Activated naive CD4-positive, alpha-beta T cell treated with anti-CD3 and anti-CD28 coated beads, Interleukin-2, amount 50 U/mL, for 16 hours (primary cell): ENCODE measurements at regions not wholly inside any gene's neighbourhood (a gene's known extent, or its start where the extent isn't known, plus 50 kb on each side); places are given as distances from the start of the nearest gene placed in this dataset.

Experiments used
- DNase-seq: peaks from one replicate; pipeline ENCODE4 v3.0.0-alpha.2; 2020

DNA sequence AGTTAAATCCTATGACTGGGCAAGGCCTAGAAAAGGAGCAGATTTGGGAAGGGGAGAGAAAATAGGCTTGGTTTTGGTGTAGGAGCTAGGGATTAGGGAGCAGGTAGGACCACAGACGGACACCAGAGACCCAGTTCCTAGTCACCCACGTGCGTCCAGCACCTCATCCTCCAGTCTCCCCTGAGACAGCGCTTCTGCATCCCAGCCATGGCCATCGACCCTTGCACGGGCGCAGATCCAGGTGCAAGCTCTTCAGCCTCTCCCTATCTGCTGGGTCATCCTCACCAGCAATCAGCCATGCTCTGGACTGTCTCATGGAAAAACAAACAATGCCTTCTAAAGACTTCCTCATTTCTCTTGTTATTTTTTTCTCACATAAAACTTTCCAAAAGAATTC is 246.8 kb upstream of the RAB6C start:
- DNase-seq, result no peak

DNA sequence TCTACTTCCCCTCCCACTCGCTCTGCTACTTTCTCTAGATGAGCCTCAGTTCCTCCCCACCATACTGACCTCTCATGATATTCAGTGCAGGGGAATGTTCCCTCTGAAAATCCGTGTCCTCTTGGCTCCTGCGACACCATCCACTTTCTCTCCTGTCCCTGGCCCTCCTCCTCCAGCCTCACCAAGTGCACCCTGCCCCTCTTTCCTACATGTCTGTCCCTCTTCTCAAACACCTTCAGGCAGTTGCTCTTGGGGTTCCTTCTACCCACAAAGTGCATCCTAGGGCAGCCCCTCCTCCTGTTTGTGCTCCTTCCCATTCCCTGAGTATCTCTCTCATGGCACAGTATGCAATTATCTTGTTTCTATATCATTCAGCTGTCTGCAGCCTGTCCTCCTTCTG is 246.4 kb upstream of the RAB6C start:
- no peak for DNase-seq

DNA sequence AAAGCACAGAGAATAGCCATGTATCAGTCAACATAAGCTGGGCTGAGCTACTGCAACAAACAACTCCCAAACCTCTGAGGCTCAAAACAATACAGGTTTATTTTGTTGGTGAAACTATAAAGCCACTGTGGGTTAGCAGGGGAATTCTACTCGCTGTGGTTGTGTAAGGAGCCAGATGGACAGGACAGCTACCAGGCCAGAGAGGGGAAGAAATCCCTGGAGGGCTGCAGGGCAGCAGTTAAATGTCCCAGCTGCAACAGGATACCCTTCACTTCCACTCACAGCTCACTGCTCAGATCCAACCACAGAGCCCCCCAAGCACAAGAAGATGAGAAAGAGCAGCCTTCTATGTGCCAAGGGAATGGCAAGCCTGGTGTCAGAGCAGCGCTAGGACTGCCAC is 245.9 kb upstream of the RAB6C start:
- no peak for DNase-seq

DNA sequence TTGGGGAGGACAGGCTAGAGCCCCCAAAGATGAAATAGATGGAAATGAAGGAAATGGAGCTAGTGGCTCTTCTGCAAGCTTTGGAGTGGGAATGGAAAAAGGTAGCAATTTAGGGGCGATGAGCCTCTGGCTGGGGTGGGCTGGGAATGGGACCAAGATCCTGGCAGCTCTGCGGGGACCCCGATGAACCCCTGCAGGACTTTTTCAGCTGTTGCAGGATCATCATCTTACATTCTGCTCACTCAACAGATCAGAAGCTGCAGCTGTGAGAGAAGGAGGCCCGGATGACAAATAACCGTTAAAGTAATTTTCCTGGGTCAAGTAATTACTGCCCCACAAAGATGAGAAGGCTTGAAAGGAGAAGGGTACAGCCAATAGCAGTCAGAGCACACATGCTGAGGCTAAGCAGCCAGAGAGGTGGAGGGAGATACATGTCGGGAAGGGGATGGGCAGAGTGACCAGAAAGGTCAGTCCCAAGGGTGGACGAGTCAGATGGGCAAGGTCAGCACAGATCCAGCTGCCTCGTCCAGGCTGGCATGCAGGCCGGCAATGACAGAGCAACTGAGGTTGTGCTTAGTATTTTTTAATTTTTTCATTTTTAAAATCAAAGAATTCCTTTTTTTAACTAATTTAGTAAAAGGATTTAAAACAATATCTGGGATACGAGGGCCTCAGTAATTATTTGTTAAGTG is 245.0 kb upstream of the RAB6C start:
- no peak for DNase-seq

DNA sequence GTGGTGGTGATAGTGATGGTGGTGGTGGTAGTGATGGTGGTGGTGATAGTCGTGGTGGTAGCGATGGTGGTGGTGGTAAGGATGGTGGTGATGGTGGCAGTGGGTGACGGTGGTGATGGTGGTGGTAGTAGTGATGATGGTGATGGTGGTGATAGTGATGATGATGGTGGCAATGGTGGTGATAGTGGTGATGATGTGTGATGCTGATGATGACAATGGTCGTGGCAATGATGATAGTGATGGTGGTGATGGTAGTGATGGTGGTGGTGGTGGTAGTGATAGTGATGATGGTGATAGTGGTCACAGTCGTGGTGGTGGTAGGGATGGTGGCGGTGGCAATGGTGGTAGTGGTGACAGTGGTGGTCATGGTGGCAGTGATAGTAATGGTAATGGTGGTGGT is 243.9 kb upstream of the RAB6C start:
- DNase-seq, result no peak

DNA sequence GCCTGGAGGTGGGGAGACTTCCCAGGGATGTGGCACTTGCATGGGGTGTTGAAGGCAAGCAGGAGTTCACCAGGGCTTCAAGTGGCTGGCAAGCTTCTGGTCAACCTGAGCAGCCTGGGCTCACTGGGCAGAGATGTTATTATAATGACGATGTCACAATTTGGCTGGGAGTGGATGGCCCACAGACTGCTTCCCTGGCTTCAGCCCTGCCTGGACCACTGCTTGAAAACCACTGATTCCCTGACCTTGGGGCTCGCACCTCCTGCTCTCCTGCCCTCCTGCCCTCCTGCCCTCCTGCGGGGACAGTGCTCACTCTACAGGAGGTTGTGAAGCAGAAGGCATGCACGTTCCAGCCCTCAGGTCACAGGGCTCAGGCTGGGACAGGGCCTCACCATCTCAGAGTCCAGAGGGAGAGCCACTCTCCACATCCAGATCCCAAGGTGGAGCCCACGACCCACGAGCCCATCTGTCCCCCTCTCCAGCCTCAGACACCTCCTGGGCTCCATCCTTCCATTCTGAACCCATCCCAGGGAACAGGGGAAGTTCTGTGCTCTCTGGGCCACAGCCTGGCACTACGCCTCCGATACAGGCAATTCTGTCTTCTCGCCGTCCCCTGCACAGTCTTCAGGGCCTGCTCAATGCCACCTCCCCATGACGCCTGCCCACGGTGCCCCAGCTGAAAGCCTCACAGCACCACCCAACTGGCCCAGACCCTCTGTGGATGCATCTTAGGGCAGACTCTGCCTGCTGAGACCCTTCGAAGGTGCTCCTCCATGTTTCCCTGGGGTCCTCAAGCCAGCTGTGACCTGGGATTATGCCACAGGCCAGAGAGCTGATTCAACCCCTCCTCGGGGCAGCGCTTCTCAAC is 241.6 kb upstream of the RAB6C start:
- no peak for DNase-seq

DNA sequence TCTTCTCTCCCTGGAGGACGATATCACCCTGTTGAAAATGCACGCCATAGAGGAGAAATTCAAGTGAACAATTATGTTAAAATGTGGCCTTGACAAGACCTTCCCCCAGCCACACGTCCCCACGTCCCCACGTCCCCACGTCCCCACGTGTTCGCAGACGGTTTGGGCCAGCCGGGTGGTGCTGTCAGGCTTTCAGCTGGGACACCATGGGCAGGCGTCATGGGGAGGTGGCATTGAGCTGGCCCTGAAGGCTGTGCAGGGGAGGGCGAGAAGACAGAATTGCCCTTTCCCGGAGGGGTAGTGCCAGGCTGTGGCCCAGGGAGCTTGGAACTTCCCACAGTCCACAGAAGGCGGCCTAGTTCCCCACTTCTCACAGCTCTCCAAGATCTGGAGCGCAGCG is 240.7 kb upstream of the RAB6C start:
- DNase-seq, result no peak

DNA sequence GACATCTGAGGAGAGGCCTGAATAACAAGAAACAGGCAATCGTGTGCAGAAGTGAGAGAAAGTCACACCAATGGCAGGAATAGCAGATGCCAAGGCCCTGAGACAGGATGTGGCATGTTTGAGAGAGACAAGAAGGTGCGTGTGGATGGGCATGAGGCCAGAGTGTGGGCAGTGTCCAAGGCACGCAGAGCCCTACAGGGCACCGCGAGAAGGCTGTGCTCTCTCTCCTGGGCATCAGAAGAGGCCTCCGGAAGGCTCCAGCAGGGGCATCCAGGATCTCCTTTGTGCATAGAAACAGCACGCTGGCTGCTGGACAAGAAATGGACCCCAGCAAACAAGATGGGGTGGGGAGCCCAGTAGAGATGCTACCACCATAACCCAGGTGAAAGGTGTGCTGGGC is 239.0 kb upstream of the RAB6C start:
- no peak for DNase-seq

DNA sequence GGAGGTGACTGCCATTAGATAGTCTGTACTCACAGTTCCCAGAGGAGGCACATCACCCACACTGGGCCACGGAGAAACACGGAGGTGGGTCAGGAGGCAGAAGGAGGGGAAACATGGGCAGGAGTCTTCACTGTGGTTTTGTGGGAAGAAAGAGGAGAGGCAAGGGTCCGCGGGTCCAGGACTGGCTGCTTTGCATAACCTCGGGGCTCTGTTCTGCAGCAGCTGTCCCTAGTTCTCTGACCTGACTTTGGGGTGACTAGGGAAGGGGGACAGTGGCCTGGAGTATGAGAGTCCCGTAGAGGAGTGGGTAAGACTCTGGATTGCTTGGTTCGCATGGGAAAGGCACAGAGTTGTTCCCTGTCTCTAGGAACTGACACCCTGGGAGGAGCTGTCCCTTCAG is 238.3 kb upstream of the RAB6C start:
- no peak for DNase-seq

DNA sequence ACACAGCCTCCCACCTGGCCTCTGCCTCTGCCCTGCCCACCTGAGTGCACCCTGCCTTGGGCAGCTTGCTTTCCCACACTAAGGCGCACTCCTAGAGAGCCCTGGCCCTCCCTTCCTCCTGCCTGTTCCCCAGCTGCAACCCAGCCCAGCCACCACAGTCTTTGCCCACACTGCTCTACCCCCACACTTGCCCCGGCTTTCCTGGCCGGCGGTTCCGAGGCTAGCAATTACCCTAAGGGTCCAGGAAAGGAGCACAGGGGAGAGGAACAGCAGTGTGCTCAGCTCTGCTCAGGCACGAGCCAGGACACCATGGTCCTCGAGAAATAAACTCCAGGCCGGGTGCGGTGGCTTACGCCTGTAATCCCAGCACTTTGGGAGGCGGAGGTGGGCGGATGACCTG is 237.8 kb upstream of the RAB6C start:
- no peak for DNase-seq

DNA sequence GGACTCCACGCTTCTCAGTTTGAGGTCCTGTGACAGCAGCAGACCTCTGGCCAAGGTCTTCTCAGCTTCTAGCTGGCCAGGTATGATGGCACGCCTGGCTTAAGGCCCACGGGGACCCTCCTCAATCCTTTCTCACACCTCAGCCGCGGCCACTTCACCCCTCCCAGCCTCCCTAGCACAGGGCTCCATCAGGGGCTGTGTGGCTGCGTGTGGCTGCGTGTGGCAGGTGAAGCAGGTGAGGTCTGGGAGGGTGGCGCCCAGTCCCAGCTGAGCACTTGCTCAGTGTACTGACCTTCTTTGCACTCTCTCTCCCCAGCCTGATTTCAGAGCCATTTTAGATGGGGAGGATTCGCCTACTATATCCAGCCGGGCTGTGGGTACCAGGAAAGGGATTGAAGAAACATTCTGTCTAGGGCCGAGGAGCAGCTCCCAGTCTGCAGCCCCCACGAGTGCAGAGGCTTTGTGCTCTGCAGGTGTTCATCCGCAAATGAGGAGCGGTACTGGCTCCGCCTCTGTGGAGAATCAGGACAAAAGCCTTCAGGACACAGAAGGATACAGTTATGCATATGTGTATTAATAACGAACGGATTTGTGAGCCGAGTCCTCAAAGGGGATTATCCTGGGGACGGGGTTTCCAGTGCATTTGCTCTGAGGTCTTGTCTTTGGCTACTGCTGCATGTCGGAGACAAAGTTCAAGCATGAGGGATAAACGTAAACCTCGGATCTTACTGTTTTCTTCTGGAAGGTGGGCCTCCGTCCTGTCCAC is 236.9 kb upstream of the RAB6C start:
- DNase-seq, result no peak

DNA sequence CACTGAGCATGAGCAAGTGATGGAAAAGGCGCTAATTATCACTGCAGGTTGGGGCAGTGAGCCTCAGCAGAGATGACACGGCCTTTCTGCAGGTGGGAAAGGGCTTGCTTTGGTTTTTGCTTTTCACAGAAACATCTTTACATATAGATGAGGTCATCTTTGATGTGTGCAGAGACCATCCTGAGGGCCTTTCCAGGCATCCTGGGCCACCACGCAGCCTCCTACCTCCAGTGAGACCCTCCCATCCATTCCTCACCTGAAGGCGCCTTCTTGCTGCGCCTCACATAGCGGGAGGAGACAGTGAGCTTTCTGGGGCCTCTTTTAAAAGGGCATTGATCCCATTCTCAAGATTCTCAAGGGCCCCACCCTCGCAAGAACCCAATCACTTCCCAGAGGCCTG is 235.3 kb upstream of the RAB6C start:
- DNase-seq, result no peak

DNA sequence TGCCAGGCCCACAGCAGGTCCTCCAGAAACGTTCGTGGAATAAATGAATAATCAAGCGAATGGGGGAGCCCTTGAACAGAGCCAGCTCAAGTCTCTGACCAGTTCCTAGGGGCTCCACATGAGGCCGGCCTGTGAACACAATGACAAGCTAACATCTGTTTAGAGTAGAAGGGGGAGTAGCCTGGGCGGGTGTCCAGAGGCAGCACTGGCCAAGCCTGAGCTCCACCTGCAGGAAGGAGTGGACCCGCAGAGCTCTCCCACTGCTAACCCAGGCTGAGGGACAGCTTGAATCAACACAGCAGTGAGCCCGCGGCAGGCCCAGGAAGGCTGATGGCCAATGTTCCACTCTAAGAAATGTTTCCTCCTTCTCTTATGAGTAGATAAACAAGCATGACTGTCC is 234.8 kb upstream of the RAB6C start:
- no peak for DNase-seq

DNA sequence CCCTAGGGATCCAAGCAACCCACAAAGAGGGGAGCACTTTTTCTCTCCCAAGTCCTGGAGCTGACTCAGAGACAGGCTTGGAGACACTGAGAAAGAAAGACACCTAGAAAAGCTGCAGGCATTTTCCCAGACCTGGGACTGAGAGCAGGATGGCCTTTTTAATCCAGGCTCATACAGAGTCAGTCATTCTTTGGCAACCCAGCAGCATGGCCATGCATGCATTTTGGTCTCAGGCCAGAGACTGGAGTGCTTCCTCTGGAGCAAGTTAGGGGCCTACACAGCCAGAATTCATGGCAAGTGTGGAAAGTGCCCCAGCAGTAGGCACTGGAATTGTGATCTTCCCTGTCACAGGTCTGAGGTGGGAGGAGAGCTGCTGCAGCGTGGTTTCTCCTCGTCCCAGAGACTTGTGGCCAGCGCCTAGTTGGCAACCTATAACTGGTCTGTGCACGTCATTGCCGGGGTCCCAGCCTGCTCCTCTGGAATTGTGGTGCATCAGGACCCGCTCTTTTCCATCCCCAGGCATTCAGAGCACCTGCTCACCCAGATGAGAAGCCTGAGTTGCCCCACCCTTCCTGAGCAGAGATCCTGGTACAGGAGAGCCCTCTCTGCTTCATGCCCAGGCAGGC is 231.9 kb upstream of the RAB6C start:
- DNase-seq, result no peak

DNA sequence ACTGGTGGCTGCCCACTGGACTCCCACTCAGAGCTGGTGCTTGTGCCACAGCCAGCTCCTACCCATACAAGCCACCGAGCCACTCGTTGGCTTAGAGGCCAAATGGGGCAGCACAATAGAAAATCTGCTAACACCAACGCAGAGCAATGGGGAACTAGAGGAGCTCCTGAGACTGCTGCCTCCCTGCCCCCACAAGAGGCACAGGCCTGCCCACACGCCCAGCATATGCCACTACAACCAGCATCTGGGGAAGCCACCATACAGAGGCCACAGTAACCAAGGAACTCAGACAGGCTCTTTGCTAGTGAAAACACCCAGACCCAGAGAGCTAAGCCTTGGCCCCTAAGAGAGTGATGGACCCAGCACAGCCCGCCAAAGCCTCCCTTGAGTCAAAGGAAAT is 231.2 kb upstream of the RAB6C start:
- no peak for DNase-seq

DNA sequence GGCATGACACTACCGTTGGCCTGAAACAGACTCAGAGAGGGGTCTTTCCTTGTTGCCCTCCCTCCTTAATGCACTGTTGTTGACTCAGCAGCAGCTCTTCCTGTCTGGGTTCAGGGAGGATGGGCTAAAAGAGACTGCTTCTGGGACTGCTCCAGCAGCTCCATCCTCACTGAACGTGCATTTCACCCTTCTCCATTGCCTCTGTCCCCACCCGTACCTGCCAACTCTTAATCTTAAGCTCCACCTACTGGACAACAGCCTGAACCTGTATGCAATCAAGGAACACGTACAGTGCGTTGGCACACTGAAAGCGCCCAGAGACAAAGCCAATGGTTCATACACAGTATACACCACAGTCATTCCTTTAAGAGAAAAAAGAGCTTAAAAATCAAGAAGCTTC is 230.8 kb upstream of the RAB6C start:
- no peak for DNase-seq

DNA sequence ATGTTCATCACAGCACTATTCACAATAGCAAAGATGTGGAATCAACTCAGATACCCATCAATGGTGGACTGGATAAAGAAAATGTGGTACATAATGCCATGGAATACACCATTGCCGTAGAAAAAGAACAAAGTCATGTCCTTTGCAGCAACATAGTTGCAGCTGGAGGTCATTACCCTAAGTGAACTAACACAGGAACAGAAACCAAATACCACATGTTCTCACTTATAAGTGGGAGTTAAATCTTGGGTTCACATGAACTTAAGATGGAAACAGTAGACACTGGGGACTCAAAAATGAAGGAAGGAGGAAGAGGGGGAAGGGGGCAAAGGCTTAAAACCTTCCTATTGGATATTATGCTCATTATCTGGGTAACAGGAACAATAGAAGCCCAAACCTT is 228.1 kb upstream of the RAB6C start:
- no peak for DNase-seq

DNA sequence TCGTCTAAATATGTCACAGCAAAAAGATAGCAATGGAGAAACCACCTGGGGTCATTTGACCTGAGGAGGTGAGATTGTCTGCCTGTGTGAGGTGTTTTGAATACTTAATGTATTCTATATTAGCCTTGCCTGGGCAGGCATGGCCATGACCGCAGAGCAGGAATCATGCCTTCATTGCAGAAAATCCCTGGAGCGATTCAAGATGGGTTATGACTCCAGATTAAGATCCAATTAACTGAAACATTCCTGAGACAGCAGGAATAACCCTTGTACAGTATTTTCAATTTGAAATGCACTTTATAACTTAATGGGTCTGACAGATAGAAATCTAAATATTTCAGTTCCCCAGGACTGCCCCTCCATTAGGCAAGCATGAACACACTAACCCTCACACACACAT is 227.3 kb upstream of the RAB6C start:
- DNase-seq, result no peak

DNA sequence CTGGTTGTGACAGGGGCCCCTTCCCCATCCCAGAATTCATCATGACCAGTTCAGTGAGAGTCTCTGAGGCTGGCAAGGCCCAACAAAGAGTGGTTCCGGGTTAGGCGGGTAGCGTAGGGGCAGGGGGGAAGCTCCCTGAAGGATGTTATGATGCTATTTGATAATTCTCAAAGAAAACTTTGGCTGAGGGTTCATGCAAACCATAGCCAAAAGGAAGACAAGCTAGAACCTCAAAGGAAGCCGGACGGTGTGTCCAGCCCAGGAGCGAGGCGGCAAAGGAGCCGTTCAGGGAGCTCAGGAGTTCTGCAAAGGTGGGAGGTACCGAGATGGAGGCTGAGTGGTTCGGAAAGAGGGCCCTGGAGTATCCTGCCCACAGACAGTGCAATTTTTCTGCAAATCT is 226.8 kb upstream of the RAB6C start:
- DNase-seq, result no peak

DNA sequence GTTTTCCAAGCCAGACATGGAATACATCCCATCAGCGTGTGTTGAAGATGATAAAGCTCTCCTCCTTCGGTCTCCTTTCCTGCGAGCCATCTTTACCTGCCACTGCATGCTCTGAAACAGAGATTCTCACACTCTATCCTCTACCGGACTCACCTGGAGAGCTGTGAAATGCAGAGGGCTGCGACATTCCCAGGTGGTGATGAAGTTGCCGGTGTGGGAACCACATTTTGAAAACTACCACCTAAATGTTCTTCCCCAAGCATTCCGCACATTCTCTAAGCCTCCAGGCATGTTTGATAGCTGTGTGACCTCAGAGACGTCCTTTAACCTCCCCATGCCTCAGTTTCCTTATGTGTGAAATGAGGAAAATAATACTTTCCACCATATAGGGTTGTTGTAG is 226.2 kb upstream of the RAB6C start:
- DNase-seq, result no peak

DNA sequence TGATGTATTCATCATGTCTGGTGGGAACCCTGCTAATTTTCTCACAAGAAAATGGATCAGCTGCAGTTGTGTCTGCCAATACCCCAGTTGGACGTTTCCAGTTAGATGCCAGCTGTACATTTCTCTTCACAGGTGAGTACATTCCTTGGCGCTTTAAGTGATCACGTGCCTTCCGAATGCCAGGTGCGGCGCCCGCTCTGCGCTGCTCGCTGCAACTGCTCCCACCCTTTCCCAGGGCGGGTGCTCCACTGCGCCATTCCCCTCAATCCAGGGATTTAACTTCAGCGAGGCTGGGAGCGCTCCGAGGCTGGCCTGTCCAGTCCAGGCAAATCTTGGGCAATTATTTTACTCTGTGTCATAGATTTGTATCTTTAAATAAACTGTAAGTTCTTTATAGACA is 225.0 kb upstream of the RAB6C start:
- no peak for DNase-seq

DNA sequence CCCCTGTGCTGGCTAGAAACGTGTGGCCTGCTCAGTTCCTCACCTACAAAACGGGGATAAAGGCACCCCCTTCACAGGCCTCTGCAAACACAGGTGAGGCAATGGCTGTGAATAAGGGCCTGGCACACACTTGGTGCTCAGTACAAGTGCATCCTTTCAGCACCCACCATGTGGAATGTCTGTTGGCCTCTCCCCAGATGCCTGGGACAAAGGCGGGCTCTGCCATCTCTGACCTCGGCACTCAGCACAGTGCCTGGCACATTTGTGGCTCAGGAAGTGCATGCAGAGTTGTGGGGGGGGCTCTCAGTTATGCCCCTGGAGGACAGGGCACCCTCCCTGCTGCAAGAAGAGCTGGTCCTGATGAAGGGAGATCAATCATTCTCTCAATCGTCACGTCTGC is 224.6 kb upstream of the RAB6C start:
- no peak for DNase-seq

DNA sequence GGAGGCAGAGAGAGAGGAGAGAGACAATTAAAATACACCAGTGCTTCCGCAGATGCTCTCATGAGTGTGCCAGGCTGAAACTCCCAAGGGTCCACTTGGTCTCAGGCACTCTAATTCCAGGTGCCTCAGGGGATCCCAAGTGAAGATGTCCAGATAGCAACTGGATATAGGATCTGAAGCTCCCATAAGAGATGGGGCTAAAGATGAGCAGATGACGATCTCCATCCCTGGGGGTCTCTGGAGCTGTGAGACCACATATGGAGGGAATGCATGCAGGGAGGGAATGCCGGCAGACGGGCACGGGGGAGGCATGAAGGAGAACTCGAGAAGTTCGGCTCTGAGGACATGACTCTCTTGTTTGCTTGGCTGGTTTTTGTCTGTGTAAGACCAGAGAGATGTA is 223.7 kb upstream of the RAB6C start:
- DNase-seq, result no peak

DNA sequence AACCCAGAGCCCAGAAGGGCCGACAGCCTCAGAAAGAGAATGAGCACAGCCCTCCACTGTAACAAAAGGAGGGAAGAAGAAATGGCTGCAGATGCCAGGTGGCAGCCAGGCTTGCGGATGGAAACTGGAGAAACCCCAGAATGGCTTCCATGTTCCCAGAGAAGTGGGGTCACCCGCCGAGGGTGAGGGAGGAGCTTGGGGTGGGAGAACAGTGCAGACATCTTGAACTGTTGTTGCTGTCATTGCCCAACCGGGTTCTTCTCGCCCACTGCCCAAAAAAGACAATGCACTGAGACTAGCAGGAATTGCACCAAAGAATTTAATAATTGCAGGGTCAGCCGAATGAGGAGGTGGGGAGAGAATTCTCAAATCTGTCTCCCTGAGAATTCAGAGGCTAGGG is 223.2 kb upstream of the RAB6C start:
- DNase-seq, result no peak
